UCSD-AML1 (cell line): ENCODE measurements at regions not wholly inside any gene's neighbourhood (a gene's known extent, or its start where the extent isn't known, plus 50 kb on each side); places are given as distances from the start of the nearest gene placed in this dataset.
"Not testable (repeated sequence)": the region's sequence is repeated elsewhere in the genome, so short reads cannot be mapped to it uniquely, and the experiment has no call there.

Experiments
- DNase-seq: peaks from one replicate; lab custom pipeline; 2025; ENCODE audit not compliant: unreplicated experiment; lab: John Stamatoyannopoulos, UW

DNA sequence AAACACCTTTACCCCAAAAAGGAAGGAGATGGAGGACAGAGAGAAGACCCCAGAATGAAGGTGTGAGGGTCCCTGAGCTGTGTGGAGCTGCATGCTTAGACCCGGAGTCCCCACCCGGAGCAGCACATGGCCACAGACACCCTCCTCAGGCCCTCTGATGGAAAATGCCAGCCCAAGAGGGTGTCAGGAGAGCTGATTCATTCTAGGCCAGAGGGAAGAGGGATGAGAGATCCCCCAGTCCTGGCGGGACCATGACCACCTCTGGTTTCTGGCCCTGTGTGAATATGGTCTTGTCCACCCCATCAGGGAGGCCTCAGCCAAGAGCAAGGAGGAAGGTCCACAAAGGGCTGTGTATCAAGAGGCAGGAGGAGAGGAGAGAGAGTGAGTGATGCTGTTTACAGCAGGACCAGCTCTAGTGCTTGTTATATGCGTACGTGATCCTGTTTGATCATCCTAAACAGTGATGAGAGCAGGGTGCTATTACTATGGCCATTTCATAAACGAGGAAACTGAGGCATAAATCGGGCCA, 186.6 kb upstream of the HAAO start:
- DNase-seq = no peak

DNA sequence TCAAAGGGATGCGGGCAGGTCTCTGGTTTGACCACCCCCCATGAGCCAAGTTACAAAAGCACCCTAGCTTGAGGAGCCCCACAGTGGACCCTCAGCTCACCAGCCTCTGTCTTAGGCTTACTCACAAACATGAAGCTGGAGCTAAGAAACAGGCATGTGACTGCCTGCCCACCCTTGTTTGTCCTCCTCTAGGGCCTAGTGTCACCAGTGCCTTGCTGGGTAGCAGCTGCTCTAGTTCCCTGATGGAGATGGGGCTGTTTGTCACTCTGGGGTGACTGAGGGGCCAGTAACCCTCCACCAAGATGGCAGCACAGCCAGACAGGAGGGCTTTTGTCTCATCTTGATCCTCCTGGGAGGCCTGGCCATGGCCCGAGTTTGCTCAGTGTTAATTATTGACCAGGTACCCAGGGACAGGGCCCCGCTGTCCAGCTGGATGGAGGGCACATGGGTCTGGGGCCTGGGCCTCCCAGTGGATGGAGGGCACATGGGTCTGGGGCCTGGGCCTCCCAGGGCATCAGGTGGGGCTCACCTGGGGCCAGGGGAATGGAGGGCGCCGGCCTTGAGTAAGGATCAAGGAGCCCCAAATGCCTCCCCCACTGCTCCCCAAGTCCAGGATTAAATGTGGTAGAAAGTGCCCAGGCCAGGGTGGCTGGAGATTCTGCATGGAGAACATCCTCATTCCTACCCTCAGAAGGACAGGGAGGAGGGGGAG, 185.9 kb upstream of the HAAO start:
- DNase-seq = no peak

DNA sequence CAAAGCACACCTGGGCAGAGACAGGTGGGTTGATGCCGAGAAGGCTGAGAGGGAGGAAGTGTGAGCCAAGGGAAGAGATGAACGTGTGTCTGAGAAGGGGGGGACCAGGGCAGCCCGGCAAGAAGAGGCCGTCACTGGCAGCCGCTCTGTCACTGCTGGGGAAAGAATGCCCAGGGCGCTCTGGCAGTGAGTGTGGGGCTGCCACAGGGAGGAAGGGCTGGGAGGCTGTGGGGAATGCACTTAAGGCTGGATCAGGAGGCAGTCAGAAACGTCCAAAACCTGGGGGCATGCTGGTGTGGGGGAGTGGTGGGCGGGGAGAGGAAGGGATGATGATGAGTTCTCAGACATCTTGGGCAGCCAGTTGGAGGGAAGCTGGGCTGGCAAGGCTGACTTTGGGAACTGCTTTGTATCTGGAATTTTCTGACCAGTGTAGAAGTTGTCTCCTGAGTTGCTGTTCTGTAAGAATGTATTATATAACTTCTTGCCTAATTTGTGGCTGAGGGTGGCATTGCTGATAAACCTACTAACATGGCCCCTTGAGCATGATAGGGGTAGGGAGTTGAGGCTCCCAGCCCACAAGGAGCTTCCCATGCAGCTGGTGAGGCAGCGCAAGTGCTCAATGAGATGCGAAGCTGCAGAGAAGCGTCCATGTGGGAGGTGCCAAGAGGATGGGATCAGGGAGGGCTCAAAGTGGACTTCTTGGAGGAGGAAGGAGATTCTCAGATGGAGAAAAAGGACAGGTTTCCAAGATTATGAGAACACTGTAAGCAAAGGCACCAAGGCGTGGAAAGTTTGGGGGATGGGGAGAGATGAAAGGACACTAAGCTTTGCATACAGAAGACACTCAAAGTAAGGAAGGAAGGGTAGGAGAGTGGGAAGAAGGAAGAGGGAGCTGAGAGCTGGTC, 185.1 kb upstream of the HAAO start:
- no peak for DNase-seq

DNA sequence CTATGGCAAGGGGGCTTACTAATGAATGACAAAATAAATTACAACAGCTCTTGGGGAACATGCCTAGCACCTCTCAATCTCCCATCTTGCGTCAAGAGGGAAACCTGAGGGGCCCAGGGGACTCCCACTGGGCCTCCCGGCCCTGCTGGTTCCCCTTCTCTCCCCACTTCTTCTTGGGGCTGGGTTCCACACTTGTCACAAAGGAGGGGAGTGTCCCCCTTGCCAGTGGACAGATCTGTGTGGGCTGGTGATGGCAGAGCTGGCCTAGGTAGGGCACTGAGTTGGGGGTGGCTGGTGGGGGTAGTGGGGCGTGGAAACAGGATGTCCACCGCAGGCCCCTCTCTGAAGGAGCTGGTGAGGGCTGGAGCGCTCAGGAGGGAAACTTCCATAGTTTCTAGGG, 184.0 kb upstream of the HAAO start:
- no peak for DNase-seq

DNA sequence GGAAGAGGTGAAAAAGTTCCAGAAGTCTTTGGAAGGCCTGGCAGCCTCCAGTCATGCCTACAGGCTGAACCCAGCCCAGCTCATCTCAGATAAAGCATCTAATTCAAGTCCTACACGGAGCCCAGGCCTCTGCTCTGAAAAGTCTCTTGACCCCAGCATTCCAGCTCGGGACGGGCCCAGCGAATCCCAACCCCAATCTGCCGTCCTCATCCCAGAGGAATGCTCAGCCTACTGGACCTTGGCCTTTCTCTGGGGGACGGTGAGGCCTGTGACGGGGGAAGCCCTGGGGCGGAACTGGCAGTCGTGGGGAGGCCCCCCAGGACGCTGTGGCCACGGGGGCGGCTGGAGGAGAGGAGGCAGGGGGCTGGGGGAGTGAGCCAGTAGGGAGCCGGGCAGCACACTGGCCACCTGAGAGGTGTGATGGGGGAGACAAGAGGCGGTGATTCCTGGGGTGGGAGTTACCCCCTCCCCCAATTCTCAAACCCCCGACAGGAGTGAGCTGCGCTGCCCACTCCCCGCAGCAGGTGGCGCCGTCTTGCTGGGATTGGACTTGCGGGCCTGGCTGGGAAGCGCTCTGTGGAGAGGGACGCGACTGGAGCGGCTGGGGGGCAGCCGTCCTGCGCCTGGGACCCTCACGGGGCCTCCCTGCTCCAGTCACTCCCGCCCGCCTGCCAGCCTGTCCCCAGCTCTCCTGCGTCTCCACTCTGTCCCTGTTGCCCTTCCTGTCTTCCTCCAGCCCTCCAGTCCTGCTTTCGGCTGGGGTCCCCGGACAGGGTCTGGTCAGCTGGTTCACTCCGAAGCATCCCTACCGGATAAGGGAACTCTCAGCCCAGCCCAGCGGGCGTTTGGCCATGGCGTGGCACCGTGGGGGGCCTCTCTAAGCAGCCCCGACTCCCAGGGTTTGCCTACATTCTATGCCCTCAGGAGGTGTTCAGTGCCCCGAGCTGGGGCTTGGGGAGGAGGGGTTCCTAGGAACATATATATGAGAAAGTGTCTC, 182.6 kb upstream of the HAAO start:
- no peak for DNase-seq

DNA sequence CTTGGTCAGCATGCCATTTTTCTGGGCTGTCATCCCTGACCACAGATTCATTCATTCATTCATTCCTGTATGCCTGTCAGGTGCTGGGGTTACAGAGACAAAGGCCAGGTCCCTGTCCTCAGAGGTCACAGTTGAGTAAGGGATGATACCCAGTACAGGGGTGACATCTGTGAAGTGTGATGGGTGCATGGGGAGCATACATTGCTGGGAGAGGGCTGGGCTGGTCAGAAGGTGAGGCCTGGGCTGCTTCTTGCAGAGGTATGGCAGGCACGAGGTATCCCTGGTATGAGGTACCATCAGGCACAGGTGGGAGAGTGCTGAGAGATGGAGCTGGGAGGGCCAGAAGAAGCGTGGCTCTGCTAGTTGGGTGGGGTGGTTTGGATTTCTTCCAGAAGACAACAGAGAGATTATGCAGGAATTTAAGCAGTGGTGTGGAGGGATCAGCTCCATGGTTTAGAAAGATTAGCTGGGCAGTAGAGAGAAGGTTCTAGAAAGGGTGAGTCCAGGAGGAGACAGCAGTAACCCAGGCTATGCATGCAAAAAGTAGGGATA, 181.9 kb upstream of the HAAO start:
- DNase-seq = no peak

DNA sequence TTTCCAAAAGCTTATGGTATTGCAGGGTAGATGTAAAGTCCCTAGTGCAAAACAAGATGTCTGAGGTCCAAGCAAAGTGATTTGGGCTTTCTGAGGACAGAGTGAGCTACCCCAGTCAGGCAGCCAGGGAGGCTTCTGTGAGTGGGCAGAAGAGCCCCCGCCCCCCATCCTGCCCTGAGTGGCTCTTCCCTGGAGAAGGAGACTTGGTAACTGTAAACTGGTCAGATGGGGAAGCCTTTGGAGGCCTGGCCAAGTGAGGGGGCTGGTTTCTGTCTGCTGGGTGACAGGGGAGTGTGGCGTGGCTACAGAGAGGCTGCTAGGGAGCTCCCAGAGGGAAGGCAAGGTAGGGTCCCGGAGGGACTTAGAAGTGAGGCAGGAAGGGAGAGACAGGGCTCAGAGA, 181.3 kb upstream of the HAAO start:
- DNase-seq = no peak

DNA sequence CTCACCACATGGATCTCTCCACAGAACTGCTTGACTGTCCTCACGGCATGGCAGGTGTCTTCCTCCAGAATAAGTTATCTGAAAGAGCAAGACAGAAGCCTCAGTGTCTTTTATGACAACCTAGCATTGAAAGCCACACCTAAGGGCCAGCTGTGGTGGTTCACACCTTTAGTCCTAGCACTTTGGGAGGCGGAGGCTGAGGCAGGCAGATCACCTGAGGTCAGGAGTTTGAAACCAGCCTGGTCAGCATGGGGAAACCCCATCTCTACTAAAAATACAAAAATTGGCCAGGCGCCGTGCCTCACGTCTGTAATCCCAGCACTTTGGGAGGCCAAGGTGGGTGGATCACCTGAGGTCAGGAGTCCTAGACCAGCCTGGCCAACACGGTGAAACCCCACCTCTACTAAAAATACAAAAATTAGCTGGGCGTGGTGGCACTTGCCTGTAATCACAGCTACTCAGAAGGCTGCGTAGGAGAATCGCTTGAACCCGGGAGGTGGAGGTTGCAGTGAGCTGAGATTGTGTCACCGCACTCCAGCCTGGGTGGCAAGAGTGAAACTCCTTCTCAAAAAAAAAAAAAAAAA, 180.6 kb upstream of the HAAO start:
- DNase-seq = not testable (repeated sequence)

DNA sequence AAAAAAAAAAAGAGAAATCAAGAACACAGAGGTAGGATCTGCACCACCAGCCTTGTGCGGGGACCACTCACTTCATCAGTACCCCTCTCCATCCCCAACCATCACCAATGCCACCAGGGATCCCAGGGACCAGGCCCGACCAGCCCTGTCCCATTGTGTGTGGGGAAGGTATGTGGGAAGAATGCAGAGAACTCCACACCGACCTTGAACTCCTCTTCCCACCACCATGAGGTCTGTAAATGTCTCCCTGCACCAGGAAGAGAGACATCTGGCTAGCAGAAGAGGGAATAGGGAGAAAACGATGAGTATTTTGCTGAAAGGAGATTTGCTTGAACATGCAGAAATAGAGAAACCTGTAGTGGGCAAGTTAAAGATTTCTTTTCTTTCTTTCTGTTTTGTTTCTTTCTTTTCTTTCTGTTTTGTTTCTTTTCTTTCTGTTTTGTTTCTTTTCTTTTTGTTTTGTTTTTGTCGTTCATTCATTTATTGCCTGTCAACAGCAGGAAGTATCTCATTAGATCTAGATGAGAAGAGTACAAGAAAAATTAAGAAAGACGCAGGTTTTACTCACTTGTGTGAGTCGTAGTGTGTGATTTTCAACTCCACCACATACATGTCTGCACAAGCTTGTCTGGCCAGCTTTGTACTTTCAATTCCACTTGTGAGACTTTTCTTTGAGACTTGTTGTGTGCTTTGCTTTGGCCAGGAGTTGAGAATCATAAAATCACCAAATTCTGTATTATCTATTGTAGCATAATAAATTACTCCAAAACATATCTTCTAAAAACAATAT, 179.8 kb upstream of the HAAO start:
- DNase-seq = no peak

DNA sequence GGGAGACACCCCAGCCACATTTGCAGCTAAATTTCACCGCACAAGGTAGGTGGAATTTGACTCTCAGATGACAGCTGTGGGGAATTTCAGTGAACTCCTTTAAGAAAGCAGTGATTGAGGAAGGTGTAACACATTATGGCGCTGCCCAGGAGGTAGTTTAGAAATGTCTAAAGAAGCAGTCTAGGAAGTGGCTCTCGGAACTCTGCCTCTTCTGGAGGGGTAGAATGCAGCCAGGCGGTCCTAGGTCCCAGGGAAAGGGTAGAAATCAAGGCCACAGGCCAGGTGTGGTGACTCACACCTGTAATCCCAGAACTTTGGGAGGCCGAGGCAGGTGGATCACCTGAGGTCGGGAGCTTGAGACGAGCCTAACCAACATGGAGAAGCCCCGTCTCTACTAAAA, 179.0 kb upstream of the HAAO start:
- no peak for DNase-seq

DNA sequence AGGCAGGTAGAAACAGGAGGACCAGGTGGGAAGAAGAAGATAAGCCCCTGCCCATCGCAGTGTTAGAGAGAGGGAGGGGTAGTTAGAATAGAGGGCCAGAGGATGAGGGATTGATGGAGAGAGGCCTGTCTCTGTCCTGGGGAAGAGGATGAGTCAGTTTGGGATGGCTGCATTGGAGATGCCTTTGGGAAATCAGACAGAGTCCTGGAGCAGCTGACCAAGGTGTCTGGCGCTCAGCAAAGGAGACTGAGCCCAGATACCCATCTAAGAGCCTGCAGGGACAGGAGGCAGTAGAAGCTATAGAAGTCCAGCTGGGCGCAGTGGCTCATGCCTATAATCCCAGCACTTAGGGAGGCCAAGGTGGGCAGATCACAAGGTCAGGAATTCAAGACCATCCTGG, 177.8 kb upstream of the HAAO start:
- DNase-seq = no peak

DNA sequence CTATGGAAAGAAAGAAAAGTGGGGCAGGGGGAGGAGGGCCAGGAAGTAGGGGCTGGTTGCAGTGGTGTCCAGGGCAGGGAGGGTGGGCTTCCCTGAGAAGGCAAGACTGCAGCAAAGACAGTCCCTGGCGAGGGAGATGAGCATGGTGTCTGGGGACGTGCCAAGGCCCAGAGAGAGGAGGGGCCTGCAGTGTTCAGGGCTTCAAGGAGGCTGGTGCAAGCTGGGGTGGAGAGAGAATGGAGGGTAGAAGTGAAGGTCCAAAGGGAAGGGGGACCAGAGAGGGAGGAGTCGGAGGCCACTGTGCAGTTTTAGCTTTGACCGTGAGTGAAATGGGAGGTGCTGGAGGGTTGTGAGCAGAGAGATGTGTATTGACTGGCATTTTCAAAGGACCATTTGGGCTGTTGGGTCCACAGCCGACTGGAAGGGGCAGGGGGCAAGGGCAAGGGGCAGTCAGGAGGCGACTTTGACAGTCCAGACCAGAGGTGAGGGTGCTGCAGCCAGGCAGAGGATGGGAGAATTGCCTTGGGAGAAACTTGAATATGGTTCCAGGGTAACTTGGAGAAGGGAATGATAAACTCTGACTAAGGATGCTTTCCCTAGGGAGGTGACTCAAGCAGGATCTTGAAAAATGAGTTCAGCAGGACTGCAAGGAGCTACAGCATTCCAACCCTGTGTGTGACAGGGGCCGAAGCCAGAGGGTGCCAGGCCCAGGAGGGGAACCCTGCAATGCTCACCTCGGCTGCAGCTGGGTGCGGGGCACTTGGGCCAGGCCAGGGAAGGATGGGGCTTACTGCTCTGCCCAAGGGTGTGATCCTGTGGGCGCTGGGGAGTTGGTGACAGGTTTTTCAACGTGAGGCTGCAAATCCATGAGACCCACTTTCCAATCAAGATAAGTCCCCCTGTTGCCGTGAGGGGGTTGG, 177.1 kb upstream of the HAAO start:
- no peak for DNase-seq

DNA sequence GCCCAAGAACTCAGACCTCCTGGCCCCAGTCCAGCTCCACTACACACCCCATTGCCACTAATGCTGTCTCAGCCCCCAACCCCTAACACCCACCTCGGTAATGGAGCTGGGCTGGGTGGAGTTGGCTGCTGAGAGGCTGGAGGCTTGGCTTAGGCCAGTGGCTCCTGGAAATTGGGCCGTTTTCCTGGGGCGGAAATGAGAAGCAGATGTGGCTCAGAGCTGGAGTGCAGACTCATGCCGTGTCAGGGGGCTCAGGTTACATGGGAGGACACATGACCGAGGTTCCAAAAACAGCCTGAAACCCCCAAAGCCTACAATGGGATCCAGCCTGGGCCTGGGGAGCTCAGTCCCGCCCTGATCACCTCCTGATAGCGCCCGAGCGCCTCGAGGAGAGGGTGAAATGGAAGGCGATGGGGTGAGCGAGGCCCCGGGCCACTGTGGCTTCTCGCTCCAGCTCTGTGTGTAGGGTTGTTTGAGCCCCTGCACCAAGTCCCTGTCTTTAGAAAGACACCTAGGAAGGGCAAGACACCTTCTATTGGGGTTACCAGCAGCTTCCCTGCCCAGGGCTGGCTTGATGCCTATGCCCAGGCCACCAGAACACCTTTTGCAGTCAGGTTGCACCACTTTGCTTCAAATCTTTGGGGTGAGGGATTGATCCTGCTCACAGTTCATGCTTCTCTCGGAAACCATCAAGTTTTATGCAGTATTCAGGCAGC, 175.7 kb upstream of the HAAO start:
- DNase-seq = peak; percentile 61

DNA sequence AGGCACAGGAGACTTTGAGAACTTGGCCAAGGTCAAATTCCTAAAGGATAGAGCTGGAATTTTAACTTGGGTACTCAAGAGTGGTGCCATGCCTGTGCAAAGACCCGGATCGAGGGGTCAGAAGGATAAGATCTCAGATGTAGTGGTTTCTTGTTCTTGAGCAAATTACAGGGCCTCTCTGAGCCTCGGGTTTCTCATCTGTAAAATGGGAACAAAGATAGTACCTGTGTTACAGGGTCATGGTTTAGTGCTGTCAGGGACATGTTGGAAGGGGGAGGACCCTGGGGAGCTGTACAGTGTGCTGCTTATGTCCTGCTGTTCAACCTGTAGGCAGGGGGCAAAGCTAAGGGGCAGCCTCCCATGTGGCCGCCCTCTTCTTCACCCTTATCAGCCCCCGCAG, 173.5 kb upstream of the HAAO start:
- no peak for DNase-seq

DNA sequence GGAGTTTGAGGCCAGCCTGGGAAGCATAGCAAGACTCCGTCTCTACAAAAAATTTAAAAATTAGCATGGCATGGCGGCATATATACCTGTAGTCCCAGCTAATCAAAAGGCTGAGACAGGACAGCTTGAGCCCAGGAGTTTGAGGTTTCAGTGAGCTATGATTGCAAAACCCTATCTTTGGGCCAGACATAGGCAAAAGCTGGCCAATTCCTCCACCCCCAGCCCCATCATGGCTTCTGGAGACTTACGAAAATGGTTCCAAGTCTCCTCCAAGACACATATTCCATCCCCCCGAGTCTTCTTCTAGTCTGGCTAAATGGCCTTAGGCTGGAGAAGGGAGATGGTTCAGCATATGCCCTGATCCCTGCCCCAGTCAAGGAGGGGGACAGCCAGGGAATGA, 172.8 kb upstream of the HAAO start:
- no peak for DNase-seq

DNA sequence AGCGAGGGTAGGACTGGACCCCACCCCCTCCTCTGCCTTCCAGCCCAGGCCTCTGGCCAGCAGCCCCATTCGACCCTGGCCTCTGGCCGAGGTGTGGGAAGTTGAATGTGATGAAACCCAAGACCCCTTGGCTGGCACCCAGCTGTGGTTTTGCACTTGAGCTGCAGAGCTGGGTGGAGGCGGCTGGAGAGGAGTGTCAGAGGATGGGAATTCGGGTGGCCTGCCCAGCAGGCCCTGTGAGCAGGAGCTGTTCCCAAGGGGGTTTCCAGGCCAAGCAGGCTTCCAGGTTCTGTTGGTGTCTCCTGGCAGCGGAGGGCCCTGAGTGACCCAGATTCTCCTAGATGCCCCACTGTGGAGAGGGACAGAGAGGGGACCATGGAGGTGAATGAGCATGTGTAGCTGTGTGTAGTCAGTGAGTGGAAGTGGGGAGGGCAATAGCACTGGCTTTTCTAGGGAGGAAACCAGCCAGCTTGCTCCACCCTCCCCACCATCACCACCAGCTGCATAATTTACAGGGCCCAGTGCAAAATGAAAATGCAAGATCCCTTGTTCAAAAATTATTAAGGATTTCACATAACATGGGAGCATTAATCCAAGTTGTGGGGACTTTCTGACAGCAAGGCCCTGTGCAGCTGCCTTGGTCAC, 172.2 kb upstream of the HAAO start:
- no peak for DNase-seq

DNA sequence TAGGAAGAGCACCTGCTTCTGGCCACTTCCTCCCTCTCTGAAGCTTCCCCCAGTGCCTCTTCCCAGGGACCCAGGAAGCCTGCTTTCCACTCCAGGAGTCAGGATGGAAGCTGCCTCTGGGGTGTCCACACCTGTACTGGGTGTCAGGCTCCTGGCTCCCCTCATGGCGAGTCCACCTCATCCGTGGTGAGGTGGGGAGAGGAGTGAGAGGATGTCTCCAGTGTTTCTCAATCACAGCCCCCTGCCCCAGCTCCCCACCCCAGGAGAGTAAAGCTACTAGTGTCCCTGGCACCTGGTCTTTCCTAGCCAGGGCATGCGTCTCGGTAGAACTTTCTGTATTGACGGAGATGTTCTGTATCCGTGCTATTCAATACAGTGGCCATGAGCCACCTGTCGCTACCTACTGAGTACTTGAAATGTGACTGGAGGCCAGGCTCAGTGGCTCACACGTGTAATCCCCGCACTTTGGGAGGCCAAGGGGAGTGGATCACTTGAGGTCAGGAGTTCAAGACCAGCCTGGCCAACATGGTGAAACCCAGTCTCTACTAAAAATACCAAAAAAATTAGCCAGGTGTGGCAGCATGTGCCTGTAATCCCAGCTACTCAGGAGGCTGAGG, 171.2 kb upstream of the HAAO start:
- DNase-seq = no peak
